HepG2 (cell line): ENCODE measurements at regions not wholly inside any gene's neighbourhood (a gene's known extent, or its start where the extent isn't known, plus 50 kb on each side); places are given as distances from the start of the nearest gene placed in this dataset.

ENCODE experiments used
- ATRX ChIP-seq: sonication (generic); formaldehyde crosslinking; IDR thresholded peaks from 2 replicates; pipeline ENCODE4 v1.4.0; 2020; ENCODE audit warnings: missing genetic modification reagents, borderline replicate concordance
- DRAP1 ChIP-seq: IDR thresholded peaks from 2 replicates; pipeline ENCODE4 v1.6.1; 2016; ENCODE audit warnings: missing genetic modification reagents, missing compliant biosample characterization
- HINFP ChIP-seq: sonication (generic); formaldehyde crosslinking; IDR thresholded peaks from 2 replicates; pipeline ENCODE4 v1.4.0; 2020; ENCODE audit warnings: low read depth, mild to moderate bottlenecking, missing genetic modification reagents
- HNRNPK ChIP-seq: fragments of 200-400 bp; formaldehyde crosslinking; IDR thresholded peaks from 2 replicates; pipeline ENCODE4 v1.6.1; 2018; ENCODE audit warnings: low read length, low read depth, moderate library complexity, mild to moderate bottlenecking; ENCODE audit not compliant: poor library complexity, severe bottlenecking
- HOXA3 ChIP-seq: sonication (generic); formaldehyde crosslinking; IDR thresholded peaks from 2 replicates; pipeline ENCODE4 v1.5.0; 2020; ENCODE audit warnings: missing genetic modification reagents
- HOXA7 ChIP-seq: sonication (generic); formaldehyde crosslinking; IDR thresholded peaks from 2 replicates; pipeline ENCODE4 v1.8.1; 2022; ENCODE audit warnings: mild to moderate bottlenecking, missing genetic modification reagents, moderate library complexity
- SCMH1 ChIP-seq: sonication (generic); formaldehyde crosslinking; IDR thresholded peaks from 2 replicates; pipeline ENCODE4 v1.9.0; 2021; ENCODE audit warnings: missing genetic modification reagents, mild to moderate bottlenecking, borderline replicate concordance
- SOX13 ChIP-seq, 3 experiments: fragments of 450-650 bp in 1 of 3; sonication (generic) in 1 of 3; formaldehyde crosslinking in 1 of 3; IDR thresholded peaks in 2 of 3; conservative IDR thresholded peaks in 1 of 3; 2 replicates each; pipeline versions ENCODE4 v1.5.0 to v1.6.1; 2016 to 2020; ENCODE audit warnings: antibody characterized with exemption in 1 of 3, mild to moderate bottlenecking in 1 of 3, missing compliant biosample characterization in 1 of 3, missing genetic modification reagents in 1 of 3, moderate library complexity in 1 of 3
- SP4 ChIP-seq: sonication (generic); formaldehyde crosslinking; IDR thresholded peaks from 2 replicates; pipeline ENCODE4 v1.8.1; 2023; ENCODE audit warnings: mild to moderate bottlenecking, missing genetic modification reagents
- THAP11 ChIP-seq: IDR thresholded peaks from 2 replicates; pipeline ENCODE4 v1.6.1; 2016; ENCODE audit warnings: missing biosample characterization, missing genetic modification reagents
- ZBTB43 ChIP-seq: sonication (generic); formaldehyde crosslinking; conservative IDR thresholded peaks from 2 replicates; pipeline ENCODE4 v1.4.0; 2020; ENCODE audit warnings: missing genetic modification reagents
- ZNF136 ChIP-seq: sonication (generic); formaldehyde crosslinking; IDR thresholded peaks from 2 replicates; pipeline ENCODE4 v1.8.1; 2022; ENCODE audit warnings: low read depth, mild to moderate bottlenecking, moderate library complexity, missing genetic modification reagents
- ZNF18 ChIP-seq: sonication (generic); formaldehyde crosslinking; IDR thresholded peaks from 2 replicates; pipeline ENCODE4 v1.8.0; 2022; ENCODE audit warnings: mild to moderate bottlenecking, missing genetic modification reagents; ENCODE audit not compliant: insufficient replicate concordance
- ZNF235 ChIP-seq: sonication (generic); formaldehyde crosslinking; IDR thresholded peaks from 2 replicates; pipeline ENCODE4 v1.8.1; 2023; ENCODE audit warnings: mild to moderate bottlenecking, missing genetic modification reagents, borderline replicate concordance
- ZNF569 ChIP-seq: sonication (generic); formaldehyde crosslinking; IDR thresholded peaks from 2 replicates; pipeline ENCODE4 v1.5.0; 2020; ENCODE audit warnings: mild to moderate bottlenecking, missing genetic modification reagents, moderate library complexity, borderline replicate concordance
- ZNF615 ChIP-seq: sonication (generic); formaldehyde crosslinking; IDR thresholded peaks from 2 replicates; pipeline ENCODE4 v1.5.0; 2020; ENCODE audit warnings: mild to moderate bottlenecking, missing genetic modification reagents, borderline replicate concordance
- ZNF747 ChIP-seq: sonication (generic); formaldehyde crosslinking; IDR thresholded peaks from 2 replicates; pipeline ENCODE4 v1.8.1; 2023; ENCODE audit warnings: missing genetic modification reagents, mild to moderate bottlenecking, borderline replicate concordance
- ZNF788 ChIP-seq: sonication (generic); formaldehyde crosslinking; IDR thresholded peaks from 2 replicates; pipeline ENCODE4 v1.5.0; 2020; ENCODE audit warnings: mild to moderate bottlenecking, missing genetic modification reagents, borderline replicate concordance

- TF ChIP-seq HOXA3 (CRISPR knock-in tag) (peak; percentile 53; the same call in 1 of the 2 replicates), ZNF569 (no peak), SCMH1 (no peak), ZNF18 (CRISPR knock-in tag) (peak; percentile 82), DRAP1 (CRISPR knock-in tag) (peak; percentile 62; the same call in 1 of the 2 replicates), HOXA7 (CRISPR knock-in tag) (no peak), THAP11 (CRISPR knock-in tag) (peak; percentile 64), SOX13 (IDR thresholded peaks at IDR 0.05) (0 out of 2 replicates have a peak, but pooled peaks have one; percentile 22), SOX13 (CRISPR knock-in tag; conservative IDR thresholded peaks at IDR 0.05 in 1 of 2, IDR thresholded peaks at IDR 0.05 in 1 of 2) (peak in 1 of 2 experiments; percentile 62; a peak in 1 of 4 replicates), ZNF788 (CRISPR knock-in tag) (peak; percentile 29; the same call in 1 of the 2 replicates), ATRX (CRISPR knock-in tag) (no peak), HINFP (CRISPR knock-in tag) (no peak), HNRNPK (no peak), SP4 (CRISPR knock-in tag) (0 out of 2 replicates have a peak, but pooled peaks have one; percentile 26), ZNF615 (no peak), ZBTB43 (no peak; the same call in 1 of the 2 replicates), ZNF136 (CRISPR knock-in tag) (no peak), ZNF235 (CRISPR knock-in tag) (0 out of 2 replicates have a peak, but pooled peaks have one; percentile 32), ZNF747 (peak; percentile 51; the same call in 1 of the 2 replicates)
Measured at GRCh38 chr13:26968431-26969341, 202.9 kb downstream of the USP12 start (continued).
